ENCODE measurements at regions not wholly inside any gene's neighbourhood (a gene's known extent, or its start where the extent isn't known, plus 50 kb on each side); places are given as distances from the start of the nearest gene placed in this dataset.
A peak's percentile ranks its signal among the peaks of the same experiment; 100 is the strongest.
"Not testable (repeated sequence)": the region's sequence is repeated elsewhere in the genome, so short reads cannot be mapped to it uniquely, and the experiment has no call there.

DNA sequence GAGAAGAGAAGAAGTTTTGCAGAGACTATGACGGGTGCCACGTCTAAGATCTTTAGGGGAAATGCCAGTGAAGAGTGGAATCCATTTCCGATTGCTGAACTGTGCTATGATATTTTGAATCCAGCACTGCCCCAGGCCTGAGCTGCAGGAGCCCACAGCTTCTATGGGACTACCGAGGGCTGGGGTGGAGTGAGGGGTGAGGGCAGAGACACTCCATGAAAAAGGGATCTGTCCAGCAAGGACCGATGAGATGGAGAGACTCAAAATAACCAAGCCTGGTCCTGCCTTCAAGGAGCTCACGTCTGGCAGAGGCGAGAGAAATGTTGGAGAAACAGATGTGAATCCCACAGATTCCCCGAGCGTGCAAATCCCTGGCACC lies 79.8 kb upstream of the MEF2A start:
- no peaks in the 10 kb centered on the region for H3K9me3 ChIP-seq (ENCODE audit: control insufficient read depth in 1 of 2, low read length in 2 of 2)
- peak overlapping the region; percentile 20 for H3K27ac ChIP-seq (ENCODE audit: low read depth, low read length)
- H3K4me1 ChIP-seq (ENCODE audit: control insufficient read depth in 1 of 2, insufficient read depth in 2 of 2, low read length in 2 of 2): peaks cover 13 to 15% of the 10 kb centered on the region in 2 donors
- H3K36me3 ChIP-seq (ENCODE audit: control insufficient read depth in 1 of 2, insufficient read depth in 2 of 2, low read length in 2 of 2): no peaks in the 10 kb centered on the region
- H3K27me3 ChIP-seq (ENCODE audit: control insufficient read depth in 1 of 2, insufficient read depth in 2 of 2, low read length in 2 of 2): peaks cover 0 to 5% of the 10 kb centered on the region in 2 donors
- H3K9ac ChIP-seq (ENCODE audit: low read depth in 1 of 2, low read length in 2 of 2): peak overlapping the region in 1 of 2 donors; percentile 43
- peak overlapping the region; percentile 54 to 67 for H3K4me3 ChIP-seq (ENCODE audit: low read depth in 1 of 2, low read length in 2 of 2)

DNA sequence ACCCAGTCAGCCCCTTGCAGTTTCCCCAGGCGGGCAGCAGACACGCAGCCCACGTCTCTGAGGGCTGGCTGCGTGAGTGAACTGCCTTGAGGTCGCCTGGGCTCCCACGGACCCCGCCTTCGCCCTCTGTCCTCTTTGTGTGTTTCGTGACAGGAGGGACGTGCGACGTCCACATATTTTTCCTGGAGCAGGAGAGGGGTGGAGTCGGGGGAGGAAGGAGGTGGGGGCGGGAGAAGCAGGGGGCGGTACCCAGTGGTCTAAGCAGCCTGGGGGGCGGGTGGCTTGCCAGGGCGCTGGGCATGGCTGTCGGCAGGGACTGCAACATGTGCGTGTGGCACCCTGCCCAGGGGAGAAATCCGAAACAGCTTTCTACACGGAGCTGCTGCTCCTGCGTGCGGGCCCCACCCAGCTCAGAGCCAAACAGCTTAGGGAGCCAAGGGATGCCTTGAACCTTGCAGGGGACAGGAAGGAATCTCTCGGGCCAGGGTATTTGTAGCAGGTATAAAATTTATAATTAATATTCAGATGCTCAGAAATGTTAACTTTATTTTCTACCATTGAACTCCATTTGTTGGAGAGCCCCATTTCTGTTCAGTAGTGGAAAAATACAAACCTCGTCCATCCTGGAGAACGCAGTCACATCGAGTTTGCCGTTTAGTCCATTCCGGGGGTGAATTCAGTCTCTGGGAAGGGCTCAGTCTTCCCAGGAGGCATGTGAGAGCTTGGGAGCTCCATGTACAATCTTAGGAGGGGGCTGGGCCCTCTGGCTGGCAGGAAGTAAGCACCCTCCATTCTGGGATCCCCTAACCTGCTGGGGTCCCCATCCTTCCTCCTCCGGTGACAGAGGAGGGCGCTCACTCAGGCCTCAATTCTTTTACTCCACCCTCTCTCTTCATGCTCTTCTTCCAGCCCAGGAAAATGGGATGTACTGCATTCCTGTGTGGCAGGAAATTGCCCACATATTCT lies 79.1 kb upstream of the MEF2A start:
- Histone ChIP-seq H3K9me3 (ENCODE audit: control insufficient read depth in 1 of 2, low read length in 2 of 2) (no peaks in the 10 kb centered on the region), H3K4me3 (ENCODE audit: low read depth in 1 of 2, low read length in 2 of 2) (peak overlapping the region; percentile 54 to 67), H3K36me3 (ENCODE audit: control insufficient read depth in 1 of 2, insufficient read depth in 2 of 2, low read length in 2 of 2) (no peaks in the 10 kb centered on the region), H3K9ac (ENCODE audit: low read depth in 1 of 2, low read length in 2 of 2) (peak overlapping the region in 1 of 2 donors; percentile 43), H3K27ac (ENCODE audit: low read depth, low read length) (peak overlapping the region; percentile 20), H3K27me3 (ENCODE audit: control insufficient read depth in 1 of 2, insufficient read depth in 2 of 2, low read length in 2 of 2) (peaks cover 0 to 5% of the 10 kb centered on the region in 2 donors), H3K4me1 (ENCODE audit: control insufficient read depth in 1 of 2, insufficient read depth in 2 of 2, low read length in 2 of 2) (peaks cover 13 to 15% of the 10 kb centered on the region in 2 donors)

DNA sequence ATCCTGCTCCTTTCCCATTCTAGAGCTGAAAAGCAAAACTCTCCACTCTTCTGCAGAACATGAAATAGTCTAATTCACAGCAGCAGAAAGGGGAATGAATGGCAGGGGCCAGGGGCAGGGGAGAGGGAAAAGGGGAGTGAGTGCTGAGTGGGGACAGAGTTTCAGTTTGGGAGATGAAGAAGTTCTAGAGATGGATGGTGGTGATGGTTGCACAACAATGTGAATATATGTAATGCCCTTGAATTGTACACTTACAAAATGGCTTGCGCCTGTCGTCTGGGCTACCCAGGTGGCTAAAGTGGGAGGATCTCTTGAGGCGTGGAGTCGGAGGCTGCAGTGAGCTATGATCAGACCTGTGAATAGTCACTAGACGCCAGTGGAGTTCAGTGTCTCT lies 78.5 kb upstream of the MEF2A start:
- peak overlapping the region in 1 of 2 donors; percentile 6 for H3K9ac ChIP-seq (ENCODE audit: low read depth in 1 of 2, low read length in 2 of 2)
- H3K27me3 ChIP-seq (ENCODE audit: control insufficient read depth in 1 of 2, insufficient read depth in 2 of 2, low read length in 2 of 2): peaks cover 0 to 5% of the 10 kb centered on the region in 2 donors
- no peak overlapping the region for H3K4me3 ChIP-seq (ENCODE audit: low read depth in 1 of 2, low read length in 2 of 2)
- H3K27ac ChIP-seq (ENCODE audit: low read depth, low read length): no peak overlapping the region
- H3K36me3 ChIP-seq (ENCODE audit: control insufficient read depth in 1 of 2, insufficient read depth in 2 of 2, low read length in 2 of 2): no peaks in the 10 kb centered on the region
- H3K4me1 ChIP-seq (ENCODE audit: control insufficient read depth in 1 of 2, insufficient read depth in 2 of 2, low read length in 2 of 2): peaks cover 13 to 15% of the 10 kb centered on the region in 2 donors
- no peaks in the 10 kb centered on the region for H3K9me3 ChIP-seq (ENCODE audit: control insufficient read depth in 1 of 2, low read length in 2 of 2)

DNA sequence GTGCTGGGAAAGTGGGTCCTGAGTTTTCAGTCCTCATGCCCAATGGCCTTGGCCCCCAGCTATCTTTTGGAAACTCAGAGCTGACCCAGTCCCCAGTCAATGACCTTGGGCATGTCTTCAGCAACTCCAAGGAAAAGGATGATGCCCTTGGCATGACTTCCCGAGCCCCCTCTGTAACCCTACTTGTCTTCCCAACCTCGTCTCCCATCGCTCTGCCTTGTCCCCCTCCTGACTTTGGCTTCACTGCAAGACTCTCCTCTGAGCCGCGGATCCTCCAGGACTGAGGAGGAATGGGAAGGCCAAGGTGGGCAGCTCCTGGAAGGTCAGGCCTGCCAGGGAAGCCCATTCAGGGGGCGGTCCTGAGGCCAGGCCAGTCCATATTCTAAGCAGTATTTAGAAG lies 73.5 kb upstream of the MEF2A start:
- peaks cover 3 to 5% of the 10 kb centered on the region in 2 donors for H3K4me1 ChIP-seq (ENCODE audit: control insufficient read depth in 1 of 2, insufficient read depth in 2 of 2, low read length in 2 of 2)
- H3K9me3 ChIP-seq (ENCODE audit: control insufficient read depth in 1 of 2, low read length in 2 of 2): no peaks in the 10 kb centered on the region
- H3K9ac ChIP-seq (ENCODE audit: low read depth in 1 of 2, low read length in 2 of 2): no peak overlapping the region
- H3K36me3 ChIP-seq (ENCODE audit: control insufficient read depth in 1 of 2, insufficient read depth in 2 of 2, low read length in 2 of 2): no peaks in the 10 kb centered on the region
- H3K4me3 ChIP-seq (ENCODE audit: low read depth in 1 of 2, low read length in 2 of 2): no peak overlapping the region
- no peak overlapping the region for H3K27ac ChIP-seq (ENCODE audit: low read depth, low read length)
- no peaks in the 10 kb centered on the region for H3K27me3 ChIP-seq (ENCODE audit: control insufficient read depth in 1 of 2, insufficient read depth in 2 of 2, low read length in 2 of 2)

DNA sequence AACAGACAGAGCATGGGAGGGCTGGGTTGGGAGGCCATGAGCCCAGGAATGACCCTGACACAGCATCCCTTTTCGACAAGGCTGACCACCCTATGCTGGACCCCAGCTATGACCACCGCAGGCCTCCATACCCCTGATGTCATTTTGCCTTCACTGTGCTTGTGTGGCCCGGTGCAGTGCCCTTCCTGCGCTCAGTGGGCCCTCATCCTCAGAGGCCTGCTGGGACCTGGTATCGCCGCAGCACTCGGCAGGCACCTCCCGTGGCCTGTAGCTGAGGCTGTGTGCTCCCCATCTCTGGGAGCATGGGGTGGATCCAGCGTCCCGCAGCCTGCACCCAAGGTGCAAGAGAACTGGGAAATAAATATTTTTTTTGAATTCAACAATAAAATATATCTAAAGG lies 73.1 kb upstream of the MEF2A start:
- Histone ChIP-seq H3K9me3 (ENCODE audit: control insufficient read depth in 1 of 2, low read length in 2 of 2) (no peaks in the 10 kb centered on the region), H3K4me3 (ENCODE audit: low read depth in 1 of 2, low read length in 2 of 2) (no peak overlapping the region), H3K27me3 (ENCODE audit: control insufficient read depth in 1 of 2, insufficient read depth in 2 of 2, low read length in 2 of 2) (no peaks in the 10 kb centered on the region), H3K27ac (ENCODE audit: low read depth, low read length) (no peak overlapping the region), H3K4me1 (ENCODE audit: control insufficient read depth in 1 of 2, insufficient read depth in 2 of 2, low read length in 2 of 2) (peaks cover 3 to 4% of the 10 kb centered on the region in 2 donors), H3K9ac (ENCODE audit: low read depth in 1 of 2, low read length in 2 of 2) (no peak overlapping the region), H3K36me3 (ENCODE audit: control insufficient read depth in 1 of 2, insufficient read depth in 2 of 2, low read length in 2 of 2) (no peaks in the 10 kb centered on the region)

GRCh38 chr15:99493461-99493860 lies 72.3 kb upstream of the MEF2A start:
- H3K9ac ChIP-seq (ENCODE audit: low read depth in 1 of 2, low read length in 2 of 2): no peak overlapping the region
- no peaks in the 10 kb centered on the region for H3K27me3 ChIP-seq (ENCODE audit: control insufficient read depth in 1 of 2, insufficient read depth in 2 of 2, low read length in 2 of 2)
- peaks cover 3 to 4% of the 10 kb centered on the region in 2 donors for H3K4me1 ChIP-seq (ENCODE audit: control insufficient read depth in 1 of 2, insufficient read depth in 2 of 2, low read length in 2 of 2)
- no peaks in the 10 kb centered on the region for H3K36me3 ChIP-seq (ENCODE audit: control insufficient read depth in 1 of 2, insufficient read depth in 2 of 2, low read length in 2 of 2)
- H3K9me3 ChIP-seq (ENCODE audit: control insufficient read depth in 1 of 2, low read length in 2 of 2): no peaks in the 10 kb centered on the region
- H3K27ac ChIP-seq (ENCODE audit: low read depth, low read length): no peak overlapping the region
- no peak overlapping the region for H3K4me3 ChIP-seq (ENCODE audit: low read depth in 1 of 2, low read length in 2 of 2)

DNA sequence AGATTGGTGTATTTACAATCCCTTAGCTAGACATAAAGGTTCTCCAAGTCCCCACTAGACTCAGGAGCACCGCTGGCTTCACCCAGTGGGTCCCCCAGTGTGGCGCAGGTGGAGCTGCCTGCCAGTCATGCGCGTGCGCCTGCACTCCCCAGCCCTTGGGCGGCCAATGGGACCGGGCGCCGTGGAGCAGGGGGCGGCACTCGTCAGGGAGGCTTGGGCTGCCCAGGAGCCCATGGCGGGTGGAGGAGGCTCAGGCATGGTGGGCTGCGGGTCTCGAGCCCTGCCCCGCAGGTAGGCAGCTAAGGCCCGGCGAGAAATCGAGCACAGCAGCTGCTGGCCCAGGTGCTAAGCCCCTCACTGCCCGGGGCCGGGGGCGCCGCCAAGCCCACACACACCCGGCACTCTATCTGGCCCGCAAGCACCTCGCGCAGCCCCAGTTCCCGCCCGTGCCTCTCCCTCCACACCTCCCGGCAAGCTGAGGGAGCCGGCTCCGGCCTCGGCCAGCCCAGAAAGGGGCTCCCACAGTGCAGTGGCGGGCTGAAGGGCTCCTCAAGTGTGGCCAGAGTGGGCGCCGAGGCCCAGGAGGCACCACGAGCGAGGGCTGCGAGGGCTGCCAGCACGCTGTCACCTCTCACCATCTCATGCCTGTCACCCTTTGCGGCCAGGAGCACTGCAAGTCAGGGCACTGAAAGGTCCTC lies 71.1 kb upstream of the MEF2A start:
- H3K4me1 ChIP-seq (ENCODE audit: control insufficient read depth in 1 of 2, insufficient read depth in 2 of 2, low read length in 2 of 2); H3K4me3 ChIP-seq (ENCODE audit: low read depth in 1 of 2, low read length in 2 of 2); H3K9me3 ChIP-seq (ENCODE audit: control insufficient read depth in 1 of 2, low read length in 2 of 2); H3K9ac ChIP-seq (ENCODE audit: low read depth in 1 of 2, low read length in 2 of 2); H3K27ac ChIP-seq (ENCODE audit: low read depth, low read length); H3K27me3 ChIP-seq (ENCODE audit: control insufficient read depth in 1 of 2, insufficient read depth in 2 of 2, low read length in 2 of 2); H3K36me3 ChIP-seq (ENCODE audit: control insufficient read depth in 1 of 2, insufficient read depth in 2 of 2, low read length in 2 of 2): not testable (repeated sequence)

DNA sequence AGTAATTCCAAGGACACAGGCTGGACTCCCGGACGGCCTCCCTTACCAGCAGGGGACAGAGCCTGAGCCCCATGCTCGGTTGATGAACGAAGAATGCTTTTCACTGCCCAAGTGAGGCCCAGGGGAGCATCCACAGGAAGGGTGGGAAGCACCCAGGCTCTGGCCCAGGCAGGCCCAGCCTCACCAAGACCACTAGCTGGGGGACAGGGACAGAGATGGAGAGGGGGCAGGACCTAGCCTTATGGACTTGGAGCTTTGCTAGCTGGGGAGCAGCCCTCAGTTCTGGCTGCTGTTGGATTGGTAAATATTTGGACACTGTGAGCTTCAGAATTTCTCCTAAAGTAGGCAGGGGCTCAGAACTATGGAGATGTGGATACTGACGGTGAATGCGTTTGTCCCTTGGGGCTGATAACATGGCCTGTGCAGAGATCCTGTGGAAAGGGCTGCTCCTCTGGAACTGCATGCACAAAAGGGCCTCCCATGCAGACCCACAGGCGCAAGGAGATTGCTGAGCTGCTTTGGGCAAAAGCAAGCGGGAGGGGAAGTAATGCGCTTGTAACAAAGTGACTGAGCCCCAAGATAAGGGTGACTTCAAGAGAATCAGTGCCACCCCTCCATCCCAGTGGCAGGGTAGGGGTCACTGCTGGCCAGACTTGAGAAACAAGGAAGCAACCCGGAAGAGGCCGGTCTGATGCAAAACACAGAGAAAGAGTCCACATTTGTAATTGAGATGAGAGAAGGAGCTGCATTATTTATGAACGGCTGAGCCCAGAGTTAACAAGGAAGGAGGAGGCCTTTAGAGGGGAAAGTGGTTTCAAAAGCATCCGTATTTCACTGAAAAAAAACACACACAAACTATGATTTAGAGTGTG lies 70.1 kb upstream of the MEF2A start:
- H3K27ac ChIP-seq (ENCODE audit: low read depth, low read length): no peak overlapping the region
- no peaks in the 10 kb centered on the region for H3K9me3 ChIP-seq (ENCODE audit: control insufficient read depth in 1 of 2, low read length in 2 of 2)
- H3K4me3 ChIP-seq (ENCODE audit: low read depth in 1 of 2, low read length in 2 of 2): no peak overlapping the region
- H3K4me1 ChIP-seq (ENCODE audit: control insufficient read depth in 1 of 2, insufficient read depth in 2 of 2, low read length in 2 of 2): peaks cover 3 to 4% of the 10 kb centered on the region in 2 donors
- no peaks in the 10 kb centered on the region for H3K36me3 ChIP-seq (ENCODE audit: control insufficient read depth in 1 of 2, insufficient read depth in 2 of 2, low read length in 2 of 2)
- no peaks in the 10 kb centered on the region for H3K27me3 ChIP-seq (ENCODE audit: control insufficient read depth in 1 of 2, insufficient read depth in 2 of 2, low read length in 2 of 2)
- H3K9ac ChIP-seq (ENCODE audit: low read depth in 1 of 2, low read length in 2 of 2): no peak overlapping the region

DNA sequence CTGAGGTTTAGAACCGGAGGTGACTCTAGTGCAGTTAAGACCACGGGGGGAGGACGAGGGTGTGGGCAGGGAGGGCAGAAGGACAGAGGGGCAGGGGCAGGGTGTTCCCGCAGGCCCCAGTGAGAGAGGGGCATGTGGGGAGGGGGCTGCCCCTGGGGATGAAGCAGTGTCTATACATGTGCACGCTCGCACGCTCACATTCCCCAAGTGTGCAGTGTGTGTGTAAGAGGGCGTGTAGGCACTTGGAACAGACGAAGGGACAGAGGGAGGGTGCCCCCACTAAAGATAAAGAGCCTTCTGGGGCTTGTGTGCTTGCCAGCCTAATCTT lies 69.5 kb upstream of the MEF2A start:
- H3K9ac ChIP-seq (ENCODE audit: low read depth in 1 of 2, low read length in 2 of 2): no peak overlapping the region
- no peak overlapping the region for H3K4me3 ChIP-seq (ENCODE audit: low read depth in 1 of 2, low read length in 2 of 2)
- peaks cover 3 to 4% of the 10 kb centered on the region in 2 donors for H3K4me1 ChIP-seq (ENCODE audit: control insufficient read depth in 1 of 2, insufficient read depth in 2 of 2, low read length in 2 of 2)
- no peak overlapping the region for H3K27ac ChIP-seq (ENCODE audit: low read depth, low read length)
- H3K9me3 ChIP-seq (ENCODE audit: control insufficient read depth in 1 of 2, low read length in 2 of 2): no peaks in the 10 kb centered on the region
- H3K27me3 ChIP-seq (ENCODE audit: control insufficient read depth in 1 of 2, insufficient read depth in 2 of 2, low read length in 2 of 2): no peaks in the 10 kb centered on the region
- no peaks in the 10 kb centered on the region for H3K36me3 ChIP-seq (ENCODE audit: control insufficient read depth in 1 of 2, insufficient read depth in 2 of 2, low read length in 2 of 2)

All from duodenal mucosa (tissue), 2 donors.